Heart left ventricle (tissue), 13 donors: ENCODE measurements at regions not wholly inside any gene's neighbourhood (a gene's known extent, or its start where the extent isn't known, plus 50 kb on each side); places are given as distances from the start of the nearest gene placed in this dataset.

Source experiments
- CTCF ChIP-seq, 12 donors: fragments of 200-600 bp; sonication (generic) in 4 of 12; IDR thresholded peaks; one replicate each; pipeline versions ENCODE4 v1.5.0 to v1.8.0; 2018 to 2022; ENCODE audit warnings: antibody characterized with exemption in 12 of 12, mild to moderate bottlenecking in 5 of 12
- POLR2A ChIP-seq, 2 donors: fragments of 450-650 bp; IDR thresholded peaks; one replicate each; pipeline ENCODE4 v1.6.1; 2017; ENCODE audit warnings: antibody characterized with exemption in 2 of 2, mild to moderate bottlenecking in 2 of 2, moderate library complexity in 2 of 2
- donor health status: ischemic (EF 13 %, LVEDD 7.1; RV severe dilation, severe dysfunction).
- donor health status: DM: no; HTN: yes; CAD: no.
- donor health status: DM: no; HTN: no; CAD: no.
- donor health status: ischemic (EF 25% LVEDD 6.9; RV normal size, moderate dysfunction).
- donor health status: ischemic (EF 25% LVEDD 5.7; RV mildly dilated, moderate dysfunction).
- donor health status: ischemic (EF 35%, LVEDD 5.7; RV mildly dilated, moderate dysfunction).
- donor health status: nonischemic (EF 11% LVEDD 7.7; RV severe dilation, severe dysfunction).
- donor health status: DM: yes; HTN: yes; CAD: no.
- donor health status: PGD.
- donor health status: ischemic (EF 29% LVEDD 5.4; RV normal size, mild dysfunction).
- donor health status: nonischemic (EF 23%, LVEDD 6.1; RV moderate dilation, normal function).

DNA sequence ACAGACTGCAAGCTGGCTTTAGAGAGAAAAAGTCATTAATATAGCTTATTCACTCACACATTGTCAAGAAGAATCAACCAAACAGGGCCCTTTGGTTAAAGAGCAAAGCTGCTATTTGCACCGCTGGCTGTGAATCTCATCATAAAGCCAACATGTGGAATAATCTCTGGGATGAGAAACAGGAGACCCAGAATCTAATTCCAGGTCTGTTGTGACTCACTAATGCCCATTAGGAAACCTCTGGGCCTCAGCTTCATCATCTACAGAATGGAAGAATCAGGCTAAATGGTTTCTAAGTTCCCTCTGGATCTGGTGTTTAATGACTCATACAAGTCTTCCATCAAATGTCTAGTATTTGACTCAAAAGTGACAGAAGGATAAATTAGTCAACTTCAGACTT lies 591.7 kb upstream of the DDX18 start:
- TF ChIP-seq CTCF (IDR thresholded peaks at IDR 0.05) (no peak), POLR2A (IDR thresholded peaks at IDR 0.05) (no peak)
